Right forelimb (tissue), 1 donor: ENCODE measurements at regions not wholly inside any gene's neighbourhood (a gene's known extent, or its start where the extent isn't known, plus 50 kb on each side); places are given as distances from the start of the nearest gene placed in this dataset.
A peak's percentile ranks its signal among the peaks of the same experiment; 100 is the strongest.

Experiments
- DNase-seq: peaks from one replicate; pipeline ENCODE4 v3.0.0-alpha.2; 2018

GRCh38 chr4:52290466-52290865 is 239.4 kb downstream of the SPATA18 start:
- peak; percentile 76 for DNase-seq

DNA sequence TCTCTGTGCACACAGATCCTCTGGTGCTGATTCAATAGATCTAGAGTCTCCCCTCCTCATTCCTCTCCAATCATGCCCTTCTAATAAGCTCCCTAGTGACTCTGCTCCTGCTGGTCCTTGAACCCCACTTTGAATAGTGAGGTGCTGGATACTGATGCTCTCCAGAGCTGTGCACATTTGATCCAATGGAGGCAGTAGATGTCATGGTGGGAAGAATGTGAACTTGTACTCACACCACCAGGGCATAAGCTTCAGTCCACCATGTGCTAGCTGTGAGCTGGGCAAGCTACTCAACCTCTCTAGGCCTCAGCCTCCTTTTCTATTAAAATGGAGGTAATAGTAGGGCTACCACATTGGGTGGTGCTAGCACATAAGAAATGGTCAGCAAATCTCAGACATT is 241.1 kb downstream of the SPATA18 start:
- no peak for DNase-seq

DNA sequence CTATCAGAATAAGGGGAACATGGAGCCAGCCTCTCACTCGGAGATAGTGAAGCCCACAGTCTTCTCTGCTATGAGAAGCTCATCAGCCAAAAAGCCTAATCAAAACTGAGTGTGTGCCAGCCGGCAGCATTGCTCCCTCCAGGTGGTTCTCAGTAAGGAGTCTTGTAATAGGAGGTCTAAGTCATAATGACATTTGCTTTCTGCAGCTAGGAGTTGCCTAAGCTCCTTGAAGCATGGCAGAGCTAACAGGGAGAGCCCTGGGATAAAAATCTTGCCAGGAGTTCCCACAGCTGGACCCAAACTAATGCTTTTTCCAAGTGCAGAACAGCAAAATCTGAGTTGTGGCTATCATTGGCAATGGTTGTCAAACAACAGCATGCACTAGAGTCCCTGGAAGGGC is 245.2 kb downstream of the SPATA18 start:
- DNase-seq = no peak

DNA sequence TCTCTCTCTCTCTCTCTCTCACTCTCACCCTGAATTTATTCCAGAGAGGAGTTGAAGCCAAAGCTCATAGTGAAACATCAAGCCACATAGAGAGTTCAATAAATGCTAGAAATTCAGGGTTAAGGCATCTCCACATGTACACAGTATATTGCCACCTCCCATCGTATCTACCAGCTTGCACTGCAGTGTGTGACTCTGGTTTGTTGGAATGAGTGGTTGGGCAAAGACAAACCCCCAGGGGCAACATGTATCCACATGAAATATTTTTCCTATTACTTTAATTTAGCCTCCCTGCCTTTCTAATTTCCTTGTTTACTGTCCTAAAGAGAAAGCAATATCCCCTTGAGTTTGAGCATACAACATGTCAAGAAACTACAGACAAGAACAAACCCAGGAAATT is 247.3 kb downstream of the SPATA18 start:
- no peak for DNase-seq

DNA sequence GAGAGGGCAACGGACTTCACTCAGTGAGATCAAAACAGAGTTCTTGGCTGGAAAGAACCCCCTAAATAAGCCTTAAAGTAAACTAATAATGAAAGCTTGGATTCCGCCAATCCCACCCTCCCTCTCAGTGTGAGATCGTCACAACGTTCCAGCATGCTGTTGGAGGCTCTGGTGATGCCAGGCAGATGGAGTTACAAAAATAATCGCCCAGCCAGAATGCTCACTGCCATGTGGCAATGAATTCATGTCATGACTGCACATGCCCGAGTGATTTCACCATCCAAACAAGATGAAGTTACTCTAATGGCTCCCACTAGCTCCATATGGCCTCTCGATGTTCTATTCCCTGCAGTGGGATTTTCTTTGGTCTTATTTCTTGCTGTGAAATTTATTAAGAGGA is 248.0 kb downstream of the SPATA18 start:
- no peak for DNase-seq

DNA sequence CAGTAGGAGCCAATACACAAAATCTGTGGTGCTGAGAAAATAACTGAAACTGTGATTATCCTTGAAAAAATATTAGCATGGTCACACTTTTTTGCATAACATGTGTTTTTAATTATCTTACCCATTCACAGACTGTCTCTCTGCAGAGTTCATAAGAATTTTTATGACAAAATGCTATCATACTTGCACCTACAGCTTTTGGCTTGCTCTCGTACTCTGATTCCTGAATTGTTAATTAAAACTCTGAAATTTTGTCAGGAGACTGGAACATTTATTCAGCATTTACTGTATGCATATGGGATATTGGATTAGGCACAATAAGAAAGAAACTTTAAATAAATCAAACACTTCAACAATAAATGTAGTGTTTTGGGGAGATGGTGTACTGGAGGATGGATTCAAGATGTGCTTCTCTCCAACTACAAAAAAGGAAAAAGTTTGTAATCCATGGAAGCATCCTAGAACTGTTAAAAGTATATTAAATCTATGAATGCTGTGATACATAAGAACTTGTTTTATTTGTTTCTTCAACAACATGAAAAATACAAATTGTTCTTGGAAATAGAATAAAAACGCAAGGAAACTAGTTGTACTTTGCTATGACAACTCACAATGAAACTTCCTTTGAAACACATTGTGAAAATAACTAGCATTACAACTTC is 260.5 kb downstream of the SPATA18 start:
- DNase-seq = no peak

- DNase-seq = no peak
These were observed 261.6 kb downstream of the SPATA18 start for GRCh38 chr4:52312722-52313121.

DNA sequence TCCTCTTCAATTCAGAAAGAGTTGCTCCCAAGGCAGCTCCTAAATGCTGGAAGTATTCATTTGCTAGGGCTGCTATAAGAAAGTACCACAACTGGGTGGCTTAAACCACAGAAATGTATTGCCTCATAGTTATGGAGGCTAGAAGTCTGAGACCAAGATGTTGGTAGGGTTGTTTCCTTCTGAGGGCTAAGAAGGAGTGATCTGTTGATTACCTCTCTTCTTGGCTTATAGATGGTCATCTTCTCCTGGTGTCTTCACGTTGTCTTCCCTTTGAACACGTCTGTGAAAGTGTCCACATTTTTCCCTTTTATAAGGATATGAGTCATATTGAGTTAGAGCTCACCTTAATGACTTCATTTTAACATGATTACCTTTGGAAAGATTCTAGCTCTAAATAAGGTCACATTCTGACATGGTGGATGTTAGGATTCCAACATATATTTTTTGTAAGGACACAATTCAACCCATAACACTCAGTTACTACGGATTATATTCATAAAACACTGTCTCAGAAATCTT is 266.3 kb downstream of the SPATA18 start:
- no peak for DNase-seq

DNA sequence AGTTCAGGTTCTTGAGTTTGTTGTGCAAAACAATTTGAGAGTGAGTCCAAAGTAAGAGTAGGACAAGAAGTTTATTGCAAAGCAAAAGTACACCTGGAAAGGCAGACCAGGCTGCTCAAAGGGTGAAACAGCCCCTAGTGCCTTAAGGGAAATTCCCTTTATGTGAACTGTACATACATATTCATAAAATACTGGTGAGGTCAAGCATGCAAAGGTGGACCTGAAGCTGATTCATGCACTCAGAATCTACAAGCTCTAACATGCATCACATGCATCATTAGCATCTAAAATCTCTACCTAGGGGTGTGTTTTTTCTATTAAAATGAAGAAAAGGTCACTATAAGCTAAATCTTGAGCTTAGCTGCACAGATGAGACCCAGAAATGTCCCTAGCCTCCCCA is 266.9 kb downstream of the SPATA18 start:
- DNase-seq = no peak

GRCh38 chr4:52329894-52330293 is 278.8 kb downstream of the SPATA18 start:
- no peak for DNase-seq

- no peak for DNase-seq
These were observed 292.5 kb downstream of the SPATA18 start for GRCh38 chr4:52343595-52343994.

DNA sequence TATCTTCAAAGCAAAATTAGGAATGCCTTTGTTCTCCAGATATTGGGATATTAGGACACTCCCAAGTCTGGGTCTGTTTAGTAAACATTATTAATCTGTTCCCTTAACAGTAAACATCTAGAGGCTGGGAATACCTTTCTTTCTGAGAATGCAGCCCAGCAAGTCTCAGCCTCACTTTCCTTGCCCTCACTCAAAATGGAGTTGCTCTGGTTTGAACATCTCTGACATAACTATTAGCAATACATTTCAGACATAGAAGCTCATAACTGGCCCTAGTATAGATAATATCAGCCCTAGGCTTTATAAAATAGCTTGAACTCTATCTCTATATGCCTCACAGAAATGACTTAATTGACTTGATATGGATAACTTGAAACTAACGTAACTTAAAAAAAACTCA is 299.8 kb downstream of the SPATA18 start:
- DNase-seq = no peak

- DNase-seq = peak; percentile 68
These were observed 300.7 kb downstream of the USP46 start for GRCh38 chr4:52358366-52358765.

GRCh38 chr4:52358883-52359321 is 300.2 kb downstream of the USP46 start:
- DNase-seq = no peak

GRCh38 chr4:52366191-52366590 is 292.9 kb downstream of the USP46 start:
- DNase-seq = no peak

GRCh38 chr4:52366621-52367020 is 292.5 kb downstream of the USP46 start:
- DNase-seq = peak; percentile 62

GRCh38 chr4:52367282-52367830 is 291.7 kb downstream of the USP46 start:
- no peak for DNase-seq

DNA sequence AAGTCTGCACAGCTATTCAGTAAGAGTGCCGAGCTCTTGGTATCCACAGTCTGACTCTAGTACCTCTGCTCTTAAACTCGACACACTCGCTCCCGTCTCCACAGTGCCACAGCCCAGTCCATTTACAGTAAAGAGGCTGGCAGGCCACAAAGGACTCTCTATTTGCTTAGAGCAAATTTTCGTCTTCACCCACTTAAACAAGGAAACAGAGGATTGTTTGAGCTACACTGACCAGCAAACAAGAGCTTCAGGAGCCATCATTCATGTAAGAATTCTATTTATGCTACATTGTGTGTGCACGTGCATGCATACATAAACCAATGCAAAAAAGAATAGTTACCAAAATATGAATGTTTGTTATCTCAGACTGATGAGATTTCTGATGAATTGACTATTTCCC is 290.2 kb downstream of the USP46 start:
- no peak for DNase-seq

DNA sequence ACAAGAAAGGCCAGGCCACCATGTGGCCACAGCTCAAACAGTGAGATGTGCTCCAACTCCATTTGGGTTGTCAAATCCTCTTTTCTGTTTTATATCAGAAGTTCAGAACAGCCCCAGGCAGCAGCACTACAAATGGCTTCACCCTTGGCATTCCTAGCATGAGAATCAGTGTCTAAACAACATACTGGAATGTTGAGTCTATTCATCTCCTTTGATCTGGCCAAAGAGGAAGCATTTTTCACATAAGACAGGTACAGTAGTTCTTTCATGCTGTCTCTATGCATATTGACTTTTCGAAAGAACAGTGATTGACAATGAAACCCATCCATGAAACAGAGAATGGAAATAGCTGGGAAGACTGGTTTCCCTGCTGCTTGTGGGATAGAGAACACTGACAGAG is 289.5 kb downstream of the USP46 start:
- no peak for DNase-seq

- no peak for DNase-seq
These were observed 288.5 kb downstream of the USP46 start for GRCh38 chr4:52370576-52370975.

DNA sequence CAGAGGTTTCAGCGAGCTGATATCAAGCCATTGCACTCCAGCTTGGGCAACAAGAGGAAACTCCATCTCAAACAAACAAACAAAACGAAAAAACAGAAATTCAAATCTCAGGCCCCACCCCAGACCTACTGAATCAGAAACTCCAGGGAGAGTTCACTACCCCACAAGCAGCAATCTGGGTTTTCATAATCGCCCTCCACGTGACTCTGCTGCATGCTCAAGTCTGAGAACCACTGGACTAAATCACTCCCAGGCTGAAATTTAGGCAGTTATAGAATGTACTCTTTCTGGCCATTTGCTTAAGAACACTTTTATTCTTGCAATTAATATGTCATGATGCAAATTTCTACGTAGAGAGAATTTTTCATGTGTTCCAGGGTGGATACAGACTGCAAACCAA is 287.3 kb downstream of the USP46 start:
- DNase-seq = no peak

GRCh38 chr4:52372269-52372668 is 286.8 kb downstream of the USP46 start:
- DNase-seq = no peak

DNA sequence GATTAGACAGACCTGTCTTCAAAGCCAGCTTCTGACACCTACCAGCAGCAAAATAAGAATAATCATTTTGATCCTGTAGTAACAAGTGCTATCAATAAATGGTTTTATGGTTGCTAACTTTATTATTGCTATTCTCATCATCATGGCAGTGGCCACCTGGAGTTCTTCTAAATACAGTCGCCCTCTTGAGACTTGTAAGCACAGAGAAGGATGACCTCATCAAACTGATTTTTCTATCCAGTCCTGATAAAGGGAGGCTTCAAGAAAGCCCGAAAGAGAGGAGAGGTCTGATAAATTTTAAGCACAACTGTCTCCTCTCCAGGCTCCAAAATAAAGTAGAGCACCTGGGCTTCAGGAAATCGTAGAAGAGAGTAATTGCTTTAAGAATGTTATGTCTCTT is 286.4 kb downstream of the USP46 start:
- DNase-seq = no peak

DNA sequence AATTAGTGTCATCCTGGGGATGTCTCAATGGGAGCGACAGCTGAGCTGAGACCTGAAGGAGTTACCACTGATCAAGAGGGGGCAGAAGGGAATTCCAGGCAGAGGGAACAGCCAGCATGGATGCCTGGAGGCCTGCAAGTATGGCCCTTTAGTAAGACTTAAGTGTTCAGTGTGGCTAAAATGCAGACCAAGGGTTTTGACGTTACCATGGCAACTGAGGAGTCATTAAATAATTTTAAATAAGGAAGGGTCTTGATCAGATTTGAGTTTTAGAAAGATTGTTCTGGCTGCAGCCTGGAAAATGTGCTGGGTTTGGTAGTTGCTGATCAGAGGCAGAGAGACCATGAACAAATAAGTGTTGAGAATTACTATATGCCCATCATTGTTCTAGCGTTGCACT is 285.5 kb downstream of the USP46 start:
- no peak for DNase-seq

- DNase-seq = no peak
These were observed 284.2 kb downstream of the USP46 start for GRCh38 chr4:52374877-52375276.
